SK-N-SH (cell line): ENCODE measurements at regions not wholly inside any gene's neighbourhood (a gene's known extent, or its start where the extent isn't known, plus 50 kb on each side); places are given as distances from the start of the nearest gene placed in this dataset.

ENCODE experiments used
- CHD2 ChIP-seq: fragments of 150-350 bp; IDR thresholded peaks from 2 replicates; pipeline ENCODE4 v1.6.1; 2018; ENCODE audit warnings: low read length; ENCODE audit not compliant: partially characterized antibody
- CTCF ChIP-seq: fragments of 200-600 bp; sonication (generic); IDR thresholded peaks from 2 replicates; pipeline ENCODE4 v1.6.1; 2017; ENCODE audit warnings: antibody characterized with exemption, mild to moderate bottlenecking, moderate library complexity
- EP300 ChIP-seq, 2 experiments: IDR thresholded peaks; 2 replicates each; pipeline versions ENCODE4 v1.4.0 to v1.6.1; 2012; ENCODE audit warnings: borderline replicate concordance in 1 of 2, low read depth in 1 of 2, low read length in 1 of 2
- PBX3 ChIP-seq: IDR thresholded peaks from 2 replicates; pipeline ENCODE4; 2012
- POLR2AphosphoS5 ChIP-seq: IDR thresholded peaks from 2 replicates; pipeline ENCODE4 v1.6.1; 2012; ENCODE audit warnings: low read depth, low read length
- RAD21 ChIP-seq: IDR thresholded peaks from 2 replicates; pipeline ENCODE4 v1.6.1; 2012; ENCODE audit warnings: mild to moderate bottlenecking, low read length
- RCOR1 ChIP-seq: fragments of 150-350 bp; IDR thresholded peaks from 2 replicates; pipeline ENCODE4 v1.6.1; 2017; ENCODE audit warnings: antibody characterized with exemption, low read length
- REST ChIP-seq: IDR thresholded peaks from 2 replicates; pipeline ENCODE4 v1.6.1; 2012; ENCODE audit warnings: mild to moderate bottlenecking, low read depth, low read length, moderate library complexity
- RXRA ChIP-seq: IDR thresholded peaks from 2 replicates; pipeline ENCODE4 v1.4.0; 2012; ENCODE audit warnings: low read depth, mild to moderate bottlenecking, borderline replicate concordance

- TF ChIP-seq CTCF (no peak), RAD21 (no peak), REST (no peak), POLR2AphosphoS5 (no peak), RCOR1 (no peak), PBX3 (no peak), RXRA (no peak), EP300 (IDR thresholded peaks at IDR 0.05; ENCODE audit: borderline replicate concordance in 1 of 2, low read depth in 1 of 2, low read length in 1 of 2) (no peak), CHD2 (no peak)
These were observed 112.8 kb upstream of the PPP2R2D start for GRCh38 chr10:131787961-131788360.
